Osteoblast (primary cell): ENCODE measurements at regions not wholly inside any gene's neighbourhood (a gene's known extent, or its start where the extent isn't known, plus 50 kb on each side); places are given as distances from the start of the nearest gene placed in this dataset.
A peak's percentile ranks its signal among the peaks of the same experiment; 100 is the strongest.

Experiments
- DNase-seq: peaks from one replicate; pipeline ENCODE4 v3.0.0; 2011; ENCODE audit warnings: low spot score, mixed read lengths; ENCODE audit not compliant: insufficient read length; ENCODE audit errors: missing footprints
- H2AFZ ChIP-seq: 2 replicates; pipeline ENCODE4 v1.6.0; 2011; ENCODE audit warnings: mild to moderate bottlenecking, low read length
- H3K27ac ChIP-seq: 2 replicates; pipeline ENCODE4 v1.5.1; 2011; ENCODE audit warnings: mild to moderate bottlenecking, low read depth, low read length, moderate library complexity
- H3K27me3 ChIP-seq: 2 replicates; pipeline ENCODE4 v1.6.0; 2012; ENCODE audit warnings: mild to moderate bottlenecking, control low read depth, inconsistent platforms, low read length, moderate library complexity; ENCODE audit not compliant: insufficient read depth
- H3K36me3 ChIP-seq: 2 replicates; pipeline ENCODE4 v1.5.1; 2011; ENCODE audit warnings: mild to moderate bottlenecking, low read length, control low read depth, moderate library complexity; ENCODE audit not compliant: insufficient read depth
- H3K4me1 ChIP-seq: 2 replicates; pipeline ENCODE4 v1.5.1; 2011; ENCODE audit warnings: mild to moderate bottlenecking, low read length, control low read depth, moderate library complexity; ENCODE audit not compliant: insufficient read depth
- H3K4me2 ChIP-seq: 2 replicates; pipeline ENCODE4 v1.6.0; 2011; ENCODE audit warnings: mild to moderate bottlenecking, low read length; ENCODE audit not compliant: insufficient read depth
- H3K4me3 ChIP-seq: fragments of 200-600 bp; sonication (generic); 3 replicates; pipeline ENCODE4 v1.5.1; 2012; ENCODE audit warnings: mild to moderate bottlenecking, low read length, inconsistent platforms; ENCODE audit not compliant: insufficient read depth
- H3K79me2 ChIP-seq: 2 replicates; pipeline ENCODE4 v1.6.0; 2012; ENCODE audit warnings: mild to moderate bottlenecking, low read length, control low read depth, inconsistent platforms; ENCODE audit not compliant: insufficient read depth
- H3K9me3 ChIP-seq: 2 replicates; pipeline ENCODE4 v1.5.1; 2011; ENCODE audit warnings: low read depth, low read length, control low read depth
- H4K20me1 ChIP-seq: 2 replicates; pipeline ENCODE4 v1.6.0; 2012; ENCODE audit warnings: mild to moderate bottlenecking, low read length, control low read depth; ENCODE audit not compliant: insufficient read depth
- TF ChIP-seq, protein P1 (sequence below): IDR thresholded peaks from 2 replicates; pipeline ENCODE4 v1.5.1; 2011; ENCODE audit warnings: mild to moderate bottlenecking, low read depth, low read length, moderate library complexity; ENCODE audit errors: extremely low read depth

DNA sequence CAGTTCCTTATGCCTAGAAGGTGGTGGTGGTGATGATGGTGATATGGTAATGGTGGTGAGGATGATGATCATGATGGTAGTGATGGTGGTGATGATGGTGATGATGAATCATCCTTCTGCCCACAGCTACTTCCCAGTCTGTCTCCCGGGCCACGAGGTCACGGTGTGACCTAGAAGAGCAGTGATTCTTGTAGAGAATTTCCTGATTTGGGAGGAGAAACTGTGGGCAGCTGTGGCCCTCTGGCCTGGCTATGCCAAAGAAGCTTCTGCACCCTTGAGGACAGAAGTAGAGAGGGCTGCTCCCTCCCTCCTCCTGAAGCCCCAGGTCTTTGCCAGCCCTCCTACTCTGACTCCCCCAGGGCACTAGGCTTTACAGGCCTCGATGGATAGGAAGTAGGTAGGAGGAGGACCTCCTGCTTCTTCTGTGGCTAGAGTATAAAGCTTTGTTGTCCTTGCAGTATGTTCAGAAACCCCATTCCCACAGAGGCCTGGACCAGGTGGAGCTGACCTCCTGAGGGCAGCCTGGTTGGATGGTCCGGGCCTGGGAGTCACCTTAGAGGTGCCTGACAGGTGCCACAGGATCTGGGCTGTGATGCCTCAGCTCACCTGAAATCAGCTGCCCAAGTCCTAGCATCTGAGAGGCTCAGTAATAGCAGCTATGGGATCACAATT is 57.9 kb upstream of the EPAS1 start:
- Histone ChIP-seq H3K4me1 (no peaks in the 10 kb centered on the region), H3K27me3 (no peaks in the 10 kb centered on the region), H3K27ac (no peak overlapping the region), H3K4me2 (no peak overlapping the region), H3K9me3 (no peaks in the 10 kb centered on the region), H3K36me3 (no peaks in the 10 kb centered on the region), H3K79me2 (no peaks in the 10 kb centered on the region), H2AFZ (peak overlapping the region; percentile 5), H3K4me3 (no peak overlapping the region), H4K20me1 (no peaks in the 10 kb centered on the region)
- TF ChIP-seq, protein P1, sequence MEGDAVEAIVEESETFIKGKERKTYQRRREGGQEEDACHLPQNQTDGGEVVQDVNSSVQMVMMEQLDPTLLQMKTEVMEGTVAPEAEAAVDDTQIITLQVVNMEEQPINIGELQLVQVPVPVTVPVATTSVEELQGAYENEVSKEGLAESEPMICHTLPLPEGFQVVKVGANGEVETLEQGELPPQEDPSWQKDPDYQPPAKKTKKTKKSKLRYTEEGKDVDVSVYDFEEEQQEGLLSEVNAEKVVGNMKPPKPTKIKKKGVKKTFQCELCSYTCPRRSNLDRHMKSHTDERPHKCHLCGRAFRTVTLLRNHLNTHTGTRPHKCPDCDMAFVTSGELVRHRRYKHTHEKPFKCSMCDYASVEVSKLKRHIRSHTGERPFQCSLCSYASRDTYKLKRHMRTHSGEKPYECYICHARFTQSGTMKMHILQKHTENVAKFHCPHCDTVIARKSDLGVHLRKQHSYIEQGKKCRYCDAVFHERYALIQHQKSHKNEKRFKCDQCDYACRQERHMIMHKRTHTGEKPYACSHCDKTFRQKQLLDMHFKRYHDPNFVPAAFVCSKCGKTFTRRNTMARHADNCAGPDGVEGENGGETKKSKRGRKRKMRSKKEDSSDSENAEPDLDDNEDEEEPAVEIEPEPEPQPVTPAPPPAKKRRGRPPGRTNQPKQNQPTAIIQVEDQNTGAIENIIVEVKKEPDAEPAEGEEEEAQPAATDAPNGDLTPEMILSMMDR, result no peak
- no peak for DNase-seq

DNA sequence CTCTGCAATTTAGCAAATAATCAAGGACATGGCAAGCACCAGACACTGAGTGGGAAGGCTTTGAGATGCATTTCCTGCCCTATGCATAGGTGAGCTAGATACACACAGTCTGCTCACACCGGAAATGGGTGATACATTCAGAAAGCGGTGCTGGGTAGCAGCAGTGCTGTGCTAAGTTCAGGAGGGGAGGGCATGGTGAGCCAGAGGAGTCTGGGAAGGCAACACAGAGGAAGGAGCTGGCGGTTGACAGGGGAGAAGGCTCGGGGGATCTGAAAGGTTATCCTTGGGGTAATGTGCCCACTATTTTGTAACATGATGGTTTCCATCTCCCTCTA is 57.4 kb upstream of the EPAS1 start:
- Histone ChIP-seq H3K36me3 (no peaks in the 10 kb centered on the region), H3K9me3 (no peaks in the 10 kb centered on the region), H3K4me1 (no peaks in the 10 kb centered on the region), H3K27me3 (no peaks in the 10 kb centered on the region), H4K20me1 (no peaks in the 10 kb centered on the region), H3K79me2 (no peaks in the 10 kb centered on the region), H2AFZ (no peak overlapping the region), H3K4me2 (no peak overlapping the region), H3K27ac (no peak overlapping the region), H3K4me3 (no peak overlapping the region)
- DNase-seq, result no peak
- TF ChIP-seq, protein P1, result no peak

DNA sequence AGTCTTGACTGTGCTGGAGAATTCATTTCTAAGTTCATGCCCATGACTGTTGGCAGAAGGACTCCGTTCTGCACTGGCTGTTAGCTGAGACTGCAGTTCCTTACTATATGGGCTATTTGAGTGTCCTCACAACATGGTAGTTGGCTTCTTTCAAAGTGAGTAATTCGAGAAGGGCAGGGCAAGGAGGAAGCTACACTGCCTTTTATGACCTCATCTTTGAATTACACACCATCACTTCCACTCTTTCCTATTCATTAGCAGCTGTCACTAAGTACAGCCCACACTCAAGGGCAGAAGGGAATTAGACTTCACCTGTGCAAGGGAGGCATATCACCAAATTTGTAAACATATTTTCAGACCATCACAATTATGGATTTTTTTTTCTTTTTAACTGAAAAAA is 55.9 kb upstream of the EPAS1 start:
- H3K4me2 ChIP-seq, result no peak overlapping the region
- no peak overlapping the region for H3K4me3 ChIP-seq
- no peaks in the 10 kb centered on the region for H4K20me1 ChIP-seq
- no peak overlapping the region for H2AFZ ChIP-seq
- no peaks in the 10 kb centered on the region for H3K27me3 ChIP-seq
- H3K4me1 ChIP-seq, result no peaks in the 10 kb centered on the region
- no peak overlapping the region for H3K27ac ChIP-seq
- TF ChIP-seq, protein P1, result no peak
- no peaks in the 10 kb centered on the region for H3K79me2 ChIP-seq
- no peaks in the 10 kb centered on the region for H3K9me3 ChIP-seq
- no peaks in the 10 kb centered on the region for H3K36me3 ChIP-seq
- no peak for DNase-seq

DNA sequence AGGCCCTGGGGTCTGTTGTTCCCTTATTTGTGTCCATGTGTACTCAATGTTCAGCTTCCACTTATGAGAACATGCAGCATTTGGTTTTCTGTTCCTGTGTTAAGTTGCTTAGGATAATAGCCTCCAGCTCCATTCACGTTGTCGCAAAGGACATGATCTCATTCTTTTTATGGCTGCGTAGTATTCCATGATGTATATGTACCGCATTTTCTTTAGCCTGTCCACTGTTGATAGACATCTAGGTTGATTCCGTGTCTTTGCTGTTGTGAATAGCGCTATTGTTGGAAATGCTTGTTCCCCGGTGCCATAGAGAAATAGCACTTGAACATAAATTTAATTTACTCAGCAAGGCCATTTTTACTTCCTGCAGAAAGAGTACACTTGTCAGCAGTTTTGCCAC is 51.3 kb upstream of the EPAS1 start:
- no peak for DNase-seq
- Histone ChIP-seq H4K20me1 (no peaks in the 10 kb centered on the region), H3K27ac (no peak overlapping the region), H3K4me2 (no peak overlapping the region), H3K4me1 (no peaks in the 10 kb centered on the region), H3K79me2 (no peaks in the 10 kb centered on the region), H2AFZ (no peak overlapping the region), H3K4me3 (no peak overlapping the region), H3K9me3 (no peaks in the 10 kb centered on the region), H3K36me3 (no peaks in the 10 kb centered on the region), H3K27me3 (no peaks in the 10 kb centered on the region)
- TF ChIP-seq, protein P1, result no peak
